ENCODE measurements at regions not wholly inside any gene's neighbourhood (a gene's known extent, or its start where the extent isn't known, plus 50 kb on each side); places are given as distances from the start of the nearest gene placed in this dataset.

GRCh38 chr9:24939109-24939850 is 393.6 kb upstream of the IZUMO3 start:
- no peak for TF ChIP-seq CTCF (IDR thresholded peaks at IDR 0.05; ENCODE audit: low read depth, low read length)
- no peak for TF ChIP-seq EZH2phosphoT487 (IDR thresholded peaks at IDR 0.05; ENCODE audit: low read depth)
- no peak overlapping the region for H3K27ac ChIP-seq (ENCODE audit: low read length)
- no peaks in the 10 kb centered on the region for H3K79me2 ChIP-seq (ENCODE audit: low read length)
- no peaks in the 10 kb centered on the region for H3K36me3 ChIP-seq (replicated peaks; ENCODE audit: low read depth, low read length)
- H3K4me1 ChIP-seq (ENCODE audit: low read length): no peaks in the 10 kb centered on the region
- no peaks in the 10 kb centered on the region for H4K20me1 ChIP-seq (ENCODE audit: insufficient read depth, low read length)
- no peak overlapping the region for H3K4me3 ChIP-seq (ENCODE audit: low read length)
- no peak overlapping the region for H3K9ac ChIP-seq (ENCODE audit: low read length)
- no peak overlapping the region for H3K4me2 ChIP-seq (ENCODE audit: low read length)
- no peaks in the 10 kb centered on the region for H3K27me3 ChIP-seq (ENCODE audit: low read depth, low read length)
- no peak overlapping the region for H2AFZ ChIP-seq (ENCODE audit: low read depth, low read length)
- H3K9me3 ChIP-seq (ENCODE audit: insufficient read depth, low read length): no peaks in the 10 kb centered on the region

GRCh38 chr9:24936117-24936516 is 390.4 kb upstream of the IZUMO3 start:
- H2AFZ ChIP-seq (ENCODE audit: low read depth, low read length): no peak overlapping the region
- no peak overlapping the region for H3K4me2 ChIP-seq (ENCODE audit: low read length)

GRCh38 chr9:24932785-24933184 is 387.1 kb upstream of the IZUMO3 start:
- no peaks in the 10 kb centered on the region; the same call in 1 of the 2 replicates for H3K4me1 ChIP-seq (ENCODE audit: low read length)
- no peak overlapping the region for H3K9ac ChIP-seq (ENCODE audit: low read length)
- no peaks in the 10 kb centered on the region for H3K9me3 ChIP-seq (ENCODE audit: insufficient read depth, low read length)
- no peaks in the 10 kb centered on the region for H3K36me3 ChIP-seq (replicated peaks; ENCODE audit: low read depth, low read length)
- no peaks in the 10 kb centered on the region for H3K27me3 ChIP-seq (ENCODE audit: low read depth, low read length)
- H2AFZ ChIP-seq (ENCODE audit: low read depth, low read length): no peak overlapping the region
- H3K27ac ChIP-seq (ENCODE audit: low read length): no peak overlapping the region
- TF ChIP-seq EZH2phosphoT487 (IDR thresholded peaks at IDR 0.05; ENCODE audit: low read depth) (no peak), CTCF (IDR thresholded peaks at IDR 0.05; ENCODE audit: low read depth, low read length) (no peak)
- no peaks in the 10 kb centered on the region for H3K79me2 ChIP-seq (ENCODE audit: low read length)
- H4K20me1 ChIP-seq (ENCODE audit: insufficient read depth, low read length): no peaks in the 10 kb centered on the region
- no peak overlapping the region for H3K4me3 ChIP-seq (ENCODE audit: low read length)
- H3K4me2 ChIP-seq (ENCODE audit: low read length): no peak overlapping the region

More at GRCh38 chr9:24936117-24936516, 390.4 kb upstream of the IZUMO3 start:
- H4K20me1 ChIP-seq (ENCODE audit: insufficient read depth, low read length): no peaks in the 10 kb centered on the region
- H3K27ac ChIP-seq (ENCODE audit: low read length): no peak overlapping the region
- H3K27me3 ChIP-seq (ENCODE audit: low read depth, low read length): no peaks in the 10 kb centered on the region
- TF ChIP-seq EZH2phosphoT487 (IDR thresholded peaks at IDR 0.05; ENCODE audit: low read depth) (no peak), CTCF (IDR thresholded peaks at IDR 0.05; ENCODE audit: low read depth, low read length) (no peak)
- no peaks in the 10 kb centered on the region; the same call in 1 of the 2 replicates for H3K4me1 ChIP-seq (ENCODE audit: low read length)
- H3K9ac ChIP-seq (ENCODE audit: low read length): no peak overlapping the region
- no peaks in the 10 kb centered on the region for H3K79me2 ChIP-seq (ENCODE audit: low read length)
- H3K9me3 ChIP-seq (ENCODE audit: insufficient read depth, low read length): no peaks in the 10 kb centered on the region
- no peak overlapping the region for H3K4me3 ChIP-seq (ENCODE audit: low read length)
- H3K36me3 ChIP-seq (replicated peaks; ENCODE audit: low read depth, low read length): no peaks in the 10 kb centered on the region

GRCh38 chr9:24931894-24932293 is 386.2 kb upstream of the IZUMO3 start:
- no peak for TF ChIP-seq CTCF (IDR thresholded peaks at IDR 0.05; ENCODE audit: low read depth, low read length)
- TF ChIP-seq EZH2phosphoT487 (IDR thresholded peaks at IDR 0.05; ENCODE audit: low read depth): no peak
- Histone ChIP-seq H3K4me1 (ENCODE audit: low read length) (no peaks in the 10 kb centered on the region; the same call in 1 of the 2 replicates), H4K20me1 (ENCODE audit: insufficient read depth, low read length) (no peaks in the 10 kb centered on the region), H3K4me2 (ENCODE audit: low read length) (no peak overlapping the region), H3K9me3 (ENCODE audit: insufficient read depth, low read length) (no peaks in the 10 kb centered on the region), H3K79me2 (ENCODE audit: low read length) (no peaks in the 10 kb centered on the region), H3K27me3 (ENCODE audit: low read depth, low read length) (no peaks in the 10 kb centered on the region), H3K36me3 (replicated peaks; ENCODE audit: low read depth, low read length) (no peaks in the 10 kb centered on the region), H3K27ac (ENCODE audit: low read length) (no peak overlapping the region), H2AFZ (ENCODE audit: low read depth, low read length) (no peak overlapping the region), H3K4me3 (ENCODE audit: low read length) (no peak overlapping the region), H3K9ac (ENCODE audit: low read length) (no peak overlapping the region)

Measured in OCI-LY3 (cell line).